NCI-H1048 (cell line): ENCODE measurements at regions not wholly inside any gene's neighbourhood (a gene's known extent, or its start where the extent isn't known, plus 50 kb on each side); places are given as distances from the start of the nearest gene placed in this dataset.

Experiments used
- DNase-seq: peaks from one replicate; lab custom pipeline; 2025; lab: John Stamatoyannopoulos, UW

DNA sequence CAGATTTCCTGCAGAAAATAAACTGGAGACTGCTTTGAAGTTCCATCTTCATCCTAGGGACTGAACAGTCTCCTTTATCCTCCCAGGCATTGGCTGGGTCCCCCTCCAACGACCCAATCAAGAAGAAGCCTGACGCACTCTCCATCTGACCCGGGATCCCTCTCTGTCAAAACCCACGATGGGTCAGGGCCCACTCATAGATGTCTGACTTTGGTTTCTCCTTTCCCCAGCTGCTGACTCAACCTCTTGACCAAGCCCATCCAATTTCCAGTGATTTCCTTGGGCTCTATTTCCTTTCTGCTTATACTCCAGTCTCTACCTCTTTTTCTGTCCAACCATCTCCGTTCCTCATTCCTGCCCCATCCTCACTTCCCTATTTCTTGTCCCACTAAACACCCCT lies 189.7 kb downstream of the MIAT start:
- DNase-seq: no peak

DNA sequence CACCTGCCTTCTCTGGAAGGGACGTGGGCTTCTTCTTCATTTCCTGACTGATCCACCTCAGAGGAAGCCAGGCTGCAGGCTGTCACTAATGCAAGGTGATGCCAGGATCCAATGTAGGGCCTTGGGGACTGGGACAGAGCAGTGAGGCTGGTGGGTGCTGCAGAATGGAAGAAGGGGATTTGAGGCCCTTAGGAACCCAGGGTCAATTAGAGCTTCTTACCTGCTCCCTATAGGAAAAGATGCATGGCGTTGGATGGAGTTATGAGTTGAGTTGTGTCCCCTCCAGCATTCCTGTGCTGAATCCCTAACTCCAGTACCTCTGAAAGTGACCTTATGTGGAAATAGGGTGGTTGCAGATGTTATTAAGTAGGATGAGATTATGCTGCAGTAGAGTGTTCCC lies 190.4 kb downstream of the MIAT start:
- DNase-seq: no peak

DNA sequence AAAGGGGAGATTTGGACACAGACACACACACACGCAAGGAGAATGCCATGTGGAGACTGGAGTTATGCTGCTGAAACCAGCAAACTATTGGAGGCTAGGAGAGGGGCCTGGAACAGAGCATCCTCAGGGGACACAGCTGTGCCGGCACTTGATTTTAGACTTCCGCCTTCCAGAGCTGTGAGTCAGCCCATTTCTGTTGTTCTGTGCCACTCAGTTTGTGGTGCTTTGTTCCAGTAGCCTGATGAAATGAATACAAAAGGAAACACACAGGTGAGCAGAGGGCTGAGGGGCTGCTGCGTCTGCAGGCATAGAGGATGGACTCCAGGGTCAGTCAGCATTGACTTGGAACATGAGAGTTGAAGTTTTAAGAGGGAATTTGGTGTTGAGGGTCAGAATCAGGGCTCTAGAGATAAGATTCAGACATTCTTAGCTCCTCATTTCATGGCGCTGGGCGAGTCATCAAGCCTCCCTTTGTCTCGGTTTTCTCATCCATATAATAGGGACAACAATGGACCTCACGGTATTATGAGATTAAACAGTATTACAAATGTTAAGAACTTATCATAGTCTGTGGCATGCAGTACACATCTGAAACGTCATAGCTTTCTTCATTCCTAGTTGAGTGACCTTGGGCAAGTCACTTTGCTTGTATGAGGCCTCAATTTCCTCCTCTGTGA lies 191.0 kb downstream of the MIAT start:
- DNase-seq: no peak

DNA sequence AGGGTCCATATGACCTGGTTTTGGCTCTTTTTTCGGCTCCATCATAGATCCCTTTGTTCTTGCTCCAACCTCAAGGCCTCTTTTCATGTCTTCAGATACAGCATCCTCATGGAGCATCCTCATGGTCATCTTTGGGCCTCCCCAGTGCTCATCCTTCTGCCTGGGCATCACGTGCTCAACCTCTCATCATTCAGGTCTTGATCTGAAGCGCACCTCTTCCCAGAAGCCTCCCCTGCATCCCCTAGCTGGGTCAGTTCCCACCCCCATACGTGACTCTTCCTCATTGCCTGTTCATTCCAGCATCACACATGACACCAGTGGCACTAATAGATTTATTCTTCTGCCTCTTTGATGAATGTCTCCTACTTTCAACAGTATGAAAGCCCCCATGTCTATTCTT lies 192.2 kb downstream of the MIAT start:
- no peak for DNase-seq

DNA sequence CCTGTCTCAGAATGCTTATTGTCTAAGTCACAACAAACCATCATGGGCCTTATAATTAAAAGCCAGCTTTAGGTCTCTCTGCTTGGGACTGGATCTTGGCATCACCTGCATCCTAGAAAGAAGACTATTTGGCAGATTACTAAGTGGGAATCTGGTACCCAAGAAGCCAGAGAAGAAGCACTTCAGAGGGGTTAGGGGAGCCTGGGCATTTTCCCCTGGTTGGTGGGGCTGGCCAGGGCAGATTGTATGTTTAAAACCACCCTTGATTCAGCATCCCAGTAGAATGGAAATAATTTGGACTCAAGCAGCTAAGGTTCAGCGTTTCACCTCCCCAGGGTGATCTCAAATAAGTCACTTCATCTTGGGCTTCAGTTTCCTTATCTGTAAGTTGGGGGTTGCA lies 193.7 kb downstream of the MIAT start:
- DNase-seq: no peak

DNA sequence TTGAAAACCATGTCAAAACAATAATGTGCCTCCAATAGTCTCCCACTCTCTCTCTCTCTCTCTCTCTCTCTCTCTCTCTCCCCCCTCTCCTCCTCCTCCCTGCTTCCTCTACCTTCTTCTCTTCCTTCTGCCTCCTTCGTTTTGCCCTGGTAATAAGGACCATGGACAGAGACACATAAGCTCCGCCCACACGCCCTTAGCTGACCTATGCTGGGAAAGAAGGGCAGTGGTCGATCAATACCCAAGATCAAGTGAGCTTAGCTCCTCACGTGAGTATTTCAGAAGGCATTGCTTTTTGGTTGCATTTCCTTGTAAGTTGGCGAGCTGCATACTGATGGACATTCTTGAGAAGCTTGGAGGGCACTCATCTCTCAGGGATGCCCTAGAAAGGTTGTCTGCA lies 194.8 kb downstream of the MIAT start:
- DNase-seq: no peak

DNA sequence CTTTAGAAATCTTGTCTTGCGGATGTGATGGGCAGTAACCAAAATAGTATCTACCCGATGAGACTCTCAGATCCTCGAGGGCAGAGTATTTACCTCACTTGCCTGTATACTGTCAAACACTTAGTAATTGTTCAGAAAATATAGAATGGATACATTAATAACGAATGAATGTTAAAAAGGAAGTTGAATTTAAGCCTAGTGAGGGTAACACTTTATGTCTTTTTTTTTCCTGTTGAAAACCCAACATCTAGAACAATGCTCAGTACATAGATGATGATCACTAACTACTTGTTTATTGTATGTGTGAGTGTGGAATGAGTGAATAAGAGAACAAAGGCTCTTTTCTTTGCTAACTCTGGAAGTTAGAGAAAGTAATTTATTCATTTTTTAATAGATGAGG lies 195.7 kb downstream of the MIAT start:
- DNase-seq: no peak

DNA sequence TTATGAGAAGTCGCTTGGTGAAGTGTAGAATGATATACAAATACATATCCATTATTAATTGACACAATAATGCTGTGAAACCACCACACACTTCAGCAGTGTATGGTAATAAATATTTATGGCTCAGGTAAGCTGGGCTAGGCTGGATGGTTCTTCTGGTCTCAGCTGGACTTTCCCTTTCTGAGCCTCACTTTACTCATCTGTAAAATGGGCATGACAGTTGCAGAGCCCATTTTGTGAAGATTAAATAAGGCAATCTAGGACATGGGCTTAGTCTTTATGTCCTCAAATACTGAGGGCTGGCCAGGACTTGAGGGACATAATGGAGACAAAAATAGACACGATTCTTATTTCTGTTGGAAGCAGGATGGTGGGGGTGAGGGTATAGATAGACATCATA lies 196.1 kb downstream of the MIAT start:
- DNase-seq: no peak

DNA sequence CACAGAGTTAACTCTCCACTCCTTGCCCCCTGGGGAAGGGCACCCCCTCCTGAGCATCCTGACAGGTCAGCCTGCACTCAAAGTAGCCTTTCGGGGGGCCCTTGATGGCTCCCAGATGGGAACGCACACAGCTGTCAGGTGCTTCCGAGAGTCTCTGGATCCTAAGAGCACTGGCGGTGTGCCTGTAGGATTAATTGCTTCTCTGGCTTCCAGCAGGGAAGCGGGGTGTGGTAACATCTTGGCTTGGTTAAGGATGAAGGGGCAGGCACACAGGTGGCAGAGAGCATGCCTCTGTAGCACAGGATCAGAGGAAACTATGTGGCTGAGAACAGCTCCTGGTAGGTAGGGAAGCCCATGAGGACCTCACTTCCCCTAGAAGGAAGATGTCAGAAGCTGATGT lies 199.8 kb downstream of the MIAT start:
- no peak for DNase-seq

DNA sequence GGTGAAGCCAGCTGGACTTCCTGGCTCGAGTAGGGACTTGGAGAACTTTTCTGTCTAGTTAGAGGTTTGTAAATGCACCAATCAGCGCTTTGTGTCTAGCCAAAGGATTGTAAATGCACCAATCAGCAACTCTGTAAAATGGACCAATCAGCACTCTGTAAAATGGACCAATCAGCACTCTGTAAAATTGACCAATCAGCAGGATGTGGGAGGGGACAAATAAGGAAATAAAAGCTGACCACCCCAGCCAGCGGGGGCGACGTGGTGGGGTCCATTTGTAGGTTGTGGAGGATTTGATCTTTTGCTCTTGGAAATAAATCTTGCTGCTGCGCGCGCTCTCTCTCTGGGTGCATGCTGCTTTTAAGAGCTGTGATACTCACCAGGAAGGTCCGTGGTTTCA lies 202.9 kb downstream of the MIAT start:
- DNase-seq: no peak

DNA sequence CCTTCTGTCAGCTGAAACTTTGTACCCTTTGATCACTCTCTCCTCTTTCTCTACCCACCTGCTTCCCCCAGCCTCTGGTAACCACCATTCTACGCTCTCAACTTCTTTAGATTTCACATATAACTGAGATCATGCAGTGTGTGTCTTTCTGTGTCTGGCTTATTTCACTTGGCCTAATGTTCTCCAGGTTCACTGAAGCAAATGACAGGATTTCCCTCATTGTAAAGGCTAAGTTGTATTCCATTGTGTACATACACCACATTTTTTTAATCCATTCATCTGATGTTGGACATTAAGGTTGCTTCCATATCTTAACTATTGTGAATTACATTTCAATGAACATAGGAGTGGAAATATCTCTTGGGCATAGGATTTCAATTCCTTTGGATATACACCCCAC lies 207.6 kb downstream of the MIAT start:
- no peak for DNase-seq

DNA sequence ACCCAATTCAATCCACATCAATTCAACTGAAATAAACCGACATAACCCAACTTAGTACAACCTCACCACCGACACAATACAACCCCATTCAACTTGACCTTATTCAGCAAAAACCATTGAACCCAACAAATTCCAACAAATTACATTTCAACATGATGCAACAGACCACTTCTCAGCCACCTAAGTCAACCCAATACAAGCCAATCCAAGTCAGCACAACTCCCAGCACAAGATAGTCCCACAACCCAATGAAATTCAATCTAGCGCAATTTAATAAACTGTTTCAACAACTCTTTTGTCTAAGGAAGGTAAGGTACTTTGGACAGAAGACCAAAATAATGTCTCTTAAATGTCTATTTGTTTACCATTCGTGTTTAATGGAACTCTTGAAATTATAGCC lies 226.0 kb downstream of the MIAT start:
- DNase-seq: no peak

DNA sequence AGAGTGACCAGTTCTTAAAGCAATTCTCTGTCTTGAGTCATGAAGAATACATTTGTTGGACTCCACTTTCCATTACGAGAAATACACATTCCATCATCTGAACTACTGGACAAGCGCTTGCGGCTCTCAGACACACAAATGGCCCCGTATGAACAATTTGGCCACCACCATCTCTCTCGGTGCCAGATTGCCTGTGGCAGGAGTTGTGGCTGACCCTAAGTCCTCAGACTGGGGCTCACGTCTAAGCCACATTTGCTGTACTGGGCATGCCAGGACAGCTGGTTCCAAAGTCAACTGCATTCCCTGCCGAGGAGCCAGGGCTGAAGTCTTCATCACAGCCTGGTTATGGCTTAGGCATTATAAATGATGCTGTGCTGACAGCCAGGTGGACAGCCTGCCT lies 227.5 kb downstream of the MIAT start:
- DNase-seq: no peak

DNA sequence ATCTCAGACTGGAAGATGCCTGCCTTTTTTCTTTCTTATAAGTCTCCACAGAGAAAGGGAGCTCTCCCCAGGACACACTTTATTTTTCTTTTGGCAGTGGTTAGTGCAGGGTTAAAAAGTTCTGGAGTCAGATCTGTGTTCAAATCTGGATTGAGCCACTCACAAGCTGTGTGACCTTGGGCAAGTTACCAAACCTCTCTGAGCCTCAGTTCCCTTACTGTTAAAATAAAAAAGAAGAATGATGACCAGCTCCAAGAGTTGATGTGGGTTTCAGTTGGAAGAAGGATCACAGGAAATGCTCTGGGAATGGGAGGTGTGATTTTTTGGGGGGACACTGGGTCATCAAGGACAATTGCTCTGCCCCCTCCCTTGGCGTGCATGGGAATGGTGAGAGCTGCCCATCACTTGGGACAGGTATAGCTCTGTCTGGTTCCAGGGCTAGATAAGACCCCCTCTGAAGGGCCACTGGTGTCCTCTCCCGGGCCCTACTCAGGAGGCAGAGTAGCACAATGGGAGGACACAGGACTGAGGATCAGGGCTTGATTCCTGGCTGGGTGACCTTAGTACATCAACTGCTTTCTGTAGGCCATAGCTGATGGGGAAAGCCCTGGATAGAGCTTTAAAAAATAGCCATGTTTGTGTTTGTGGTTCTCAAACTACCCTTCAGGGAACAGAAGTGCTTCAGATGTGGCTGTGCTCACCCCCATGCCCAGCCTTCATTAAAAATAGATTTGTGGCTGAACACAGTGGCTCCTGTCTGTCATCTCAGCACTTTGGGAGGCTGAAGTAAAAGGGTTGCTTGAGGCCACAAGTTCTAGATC lies 228.3 kb downstream of the MIAT start:
- no peak for DNase-seq

DNA sequence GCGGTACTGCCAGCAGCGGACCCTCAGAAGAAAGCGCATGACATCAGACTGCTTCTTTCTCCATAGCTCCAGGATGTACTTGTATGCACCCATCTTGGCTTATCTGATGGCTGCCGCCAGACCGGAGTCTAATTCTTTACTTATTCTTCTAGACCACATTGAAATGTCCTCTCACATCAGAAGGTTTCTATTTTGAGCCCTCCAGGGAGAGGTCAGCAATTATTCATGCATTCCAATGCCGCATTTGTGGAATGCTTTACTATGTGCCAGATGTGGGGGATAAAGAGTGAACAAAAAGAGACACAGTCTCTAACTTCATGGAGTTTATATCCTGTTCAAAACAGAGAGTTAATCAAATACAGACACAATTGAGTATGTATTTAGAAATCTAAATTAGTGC lies 230.1 kb downstream of the MIAT start:
- DNase-seq: no peak

DNA sequence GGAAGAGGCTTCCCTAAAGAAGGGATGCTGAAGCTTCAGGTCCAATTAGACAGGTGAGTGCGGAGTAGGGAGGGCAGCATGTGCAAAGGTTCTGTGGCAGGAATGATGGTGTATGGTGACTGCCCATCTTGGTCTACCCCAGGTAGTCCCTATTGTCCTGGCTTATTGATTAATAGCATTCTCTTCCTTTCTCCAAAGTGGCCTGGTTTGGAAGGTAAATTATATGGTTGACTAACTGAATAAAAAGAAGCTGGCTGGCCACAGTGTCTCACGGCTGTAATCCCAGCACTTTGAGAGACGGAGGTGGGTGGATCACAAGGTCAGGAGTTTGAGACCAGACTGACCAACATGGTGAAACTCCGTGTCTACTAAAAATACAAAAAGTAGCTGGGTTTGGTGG lies 230.5 kb downstream of the MIAT start:
- no peak for DNase-seq

DNA sequence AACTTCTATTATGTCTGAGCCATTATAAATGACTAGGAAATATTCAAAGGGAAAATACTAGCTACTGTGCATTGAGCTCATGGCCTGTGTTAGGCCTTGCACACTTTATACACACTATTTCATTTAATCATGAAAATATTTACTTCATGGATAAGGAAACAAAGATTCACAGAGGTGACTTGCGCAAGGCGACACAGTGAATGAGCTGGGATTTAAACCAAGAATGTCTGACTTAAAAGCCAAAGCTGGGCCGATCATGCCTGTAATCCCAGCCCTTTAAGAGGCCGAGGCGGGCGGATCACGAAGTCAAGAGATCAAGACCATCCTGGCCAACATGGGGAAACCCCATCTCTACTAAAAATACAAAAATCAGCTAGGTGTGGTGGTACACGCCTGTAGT lies 231.5 kb downstream of the MIAT start:
- no peak for DNase-seq

DNA sequence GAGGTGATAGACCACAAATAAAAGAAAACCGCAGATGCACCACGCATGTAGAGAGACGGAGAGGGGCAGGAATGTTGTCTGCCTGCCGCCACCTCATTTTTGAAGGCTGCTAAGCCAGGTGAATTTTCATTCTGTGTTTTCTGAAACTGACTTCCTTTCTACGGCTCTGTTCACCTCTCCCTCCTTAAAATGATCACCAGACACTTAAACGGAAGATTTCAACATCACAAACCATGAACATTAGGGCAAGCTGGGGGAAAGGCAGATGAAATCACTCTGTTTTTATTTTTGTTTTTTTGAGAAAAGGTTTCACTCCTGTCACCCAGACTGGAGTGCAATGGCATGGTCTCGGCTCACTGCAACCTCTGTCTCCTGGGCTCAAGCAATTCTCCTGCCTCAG lies 232.4 kb downstream of the MIAT start:
- no peak for DNase-seq

DNA sequence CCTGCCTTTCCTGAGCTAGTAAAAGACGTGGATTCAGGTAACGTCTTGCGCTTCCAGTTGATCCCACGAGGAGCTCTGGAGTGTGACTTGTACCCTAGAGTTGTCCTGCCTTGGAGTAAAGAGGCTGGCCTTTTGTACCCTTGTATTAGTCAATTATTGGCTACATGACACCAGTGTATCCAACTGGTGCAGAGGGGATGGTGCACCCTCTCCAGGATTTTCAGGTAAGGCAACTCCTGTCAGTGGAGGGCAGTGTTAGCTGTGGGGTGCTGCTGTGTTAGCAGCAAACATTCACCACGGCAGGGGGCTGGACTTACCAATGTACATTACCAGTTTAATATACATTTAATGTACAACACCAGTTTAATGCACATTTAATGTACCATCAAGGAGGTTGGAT lies 233.5 kb downstream of the MIAT start:
- no peak for DNase-seq

DNA sequence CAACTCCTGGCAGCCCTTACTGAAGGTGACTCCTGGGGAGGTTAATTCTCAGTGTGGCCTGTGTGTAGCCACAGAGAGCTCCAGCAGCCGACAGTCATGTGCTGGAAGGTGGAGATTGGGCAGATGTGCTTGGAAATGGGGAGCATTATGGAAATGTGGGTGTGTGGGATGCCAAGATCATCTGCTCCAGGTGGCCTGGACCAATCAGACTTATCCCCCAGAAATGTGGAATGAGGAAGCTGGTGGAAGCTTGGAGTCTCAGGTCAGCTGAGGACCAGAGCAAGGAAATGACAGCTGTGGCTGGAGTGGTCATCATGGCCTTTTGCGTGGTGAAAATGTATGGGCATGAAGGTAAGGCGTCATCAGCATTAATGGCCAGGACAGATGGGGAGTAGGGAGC lies 234.0 kb downstream of the MIAT start:
- DNase-seq: no peak

DNA sequence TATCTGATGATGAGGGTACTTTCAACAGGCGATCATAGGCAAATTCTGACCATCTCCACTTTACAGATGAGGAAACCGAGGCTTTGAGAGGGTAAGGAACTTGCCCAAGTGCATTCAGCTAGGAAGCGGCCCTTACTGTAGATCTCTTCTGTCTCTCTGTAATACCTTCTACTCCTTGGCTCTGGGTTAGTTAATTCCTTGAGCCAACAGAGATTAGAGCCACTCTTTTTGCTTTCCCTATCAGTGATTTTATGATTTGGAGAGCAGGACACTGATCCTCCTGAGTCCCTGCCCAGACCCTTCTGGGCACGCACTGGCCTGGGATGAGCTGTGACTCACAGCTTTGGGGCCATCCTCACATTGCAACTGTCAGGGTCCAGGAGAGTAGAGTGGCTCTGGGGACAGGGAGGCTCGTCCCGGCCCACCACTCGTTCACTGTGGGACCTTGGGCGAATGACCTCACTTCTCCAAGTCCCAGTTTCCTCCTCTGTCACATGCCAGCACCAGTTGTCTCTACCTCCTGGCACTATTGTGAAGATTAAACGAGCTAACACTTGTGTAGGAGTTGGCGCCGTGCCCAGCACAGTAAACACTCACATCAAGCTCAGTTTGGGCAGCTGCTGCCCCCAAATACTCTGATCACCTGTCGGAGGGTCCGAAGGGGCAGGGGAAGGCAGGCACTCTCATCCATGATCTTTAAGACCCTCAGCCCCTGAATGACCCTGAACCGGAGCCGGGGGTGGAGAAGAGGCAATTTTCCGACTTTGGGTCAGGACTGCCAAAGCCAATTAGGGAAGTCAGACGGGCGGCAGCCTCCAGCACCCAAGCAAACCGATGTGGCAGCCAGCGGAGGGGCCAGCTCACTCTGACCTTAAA lies 235.0 kb downstream of the MIAT start:
- no peak for DNase-seq

DNA sequence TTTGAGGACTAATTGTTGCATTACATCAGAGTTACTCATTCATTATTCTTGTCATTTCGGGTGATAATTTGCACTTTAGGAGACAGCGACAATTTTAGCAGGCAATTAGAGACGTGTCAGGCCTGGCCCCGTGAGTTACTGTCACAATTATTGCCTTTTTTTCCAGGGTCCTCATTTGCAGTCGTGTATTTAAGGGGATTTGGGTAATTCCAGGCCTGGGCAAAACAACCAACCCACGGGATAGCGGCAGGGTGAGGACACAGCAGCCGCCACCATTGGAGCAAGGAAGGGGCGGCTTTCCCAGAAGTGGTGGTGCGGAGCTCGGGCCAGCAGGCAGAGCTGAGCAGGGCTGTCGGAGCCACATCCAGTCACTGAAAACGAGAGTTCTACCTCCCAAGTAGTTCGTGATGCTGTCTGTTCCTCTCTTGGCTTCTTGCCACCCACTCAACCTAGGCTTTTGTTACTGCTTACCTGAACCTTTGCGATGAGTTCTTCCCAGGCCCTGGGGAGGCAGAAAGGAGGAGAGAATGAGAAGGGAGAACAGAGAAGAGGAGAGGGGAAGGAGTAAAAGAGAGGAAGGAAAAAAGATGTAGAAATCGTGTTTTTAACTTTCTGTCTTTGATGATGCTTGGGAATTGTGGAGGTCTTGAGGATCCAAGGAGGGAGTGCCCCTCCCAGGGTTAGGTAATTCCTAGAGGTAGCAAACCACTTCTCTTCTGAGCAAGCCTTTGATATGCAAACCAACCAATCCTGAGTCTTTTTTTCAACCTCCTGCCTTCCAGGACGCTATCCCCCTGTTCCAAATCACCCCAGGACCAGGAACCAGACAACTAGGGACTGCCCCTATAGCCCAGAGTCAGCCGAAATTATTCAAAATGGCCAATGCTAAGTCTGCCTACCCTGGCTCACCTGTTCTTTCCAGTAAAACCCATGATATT lies 236.1 kb downstream of the MIAT start:
- no peak for DNase-seq
